Nephron (organoid): ENCODE measurements at regions not wholly inside any gene's neighbourhood (a gene's known extent, or its start where the extent isn't known, plus 50 kb on each side); places are given as distances from the start of the nearest gene placed in this dataset.

Source experiments
- H3K27ac Mint-ChIP-seq, 3 experiments: 2 replicates each; pipeline ENCODE4 v1.8.0; 2020; ENCODE audit warnings: mixed read lengths in 3 of 3, mild to moderate bottlenecking in 2 of 3, moderate library complexity in 1 of 3
- H3K27me3 Mint-ChIP-seq: 2 replicates; pipeline ENCODE4 v1.8.0; 2021; ENCODE audit warnings: low read depth, mild to moderate bottlenecking, moderate library complexity, mixed read lengths
- H3K36me3 Mint-ChIP-seq: 2 replicates; pipeline ENCODE4 v1.8.0; 2020; ENCODE audit warnings: low read depth, mixed read lengths
- H3K4me1 Mint-ChIP-seq: 2 replicates; pipeline ENCODE4 v1.8.0; 2020; ENCODE audit warnings: mixed read lengths
- H3K4me3 Mint-ChIP-seq, 3 experiments: 2 replicates each; pipeline ENCODE4 v1.8.0; 2020; ENCODE audit warnings: mild to moderate bottlenecking in 3 of 3, mixed read lengths in 3 of 3, moderate library complexity in 2 of 3
- H3K9me3 Mint-ChIP-seq: 2 replicates; pipeline ENCODE4 v1.8.0; 2020; ENCODE audit warnings: mixed read lengths
- CTCF ChIP-seq, 3 experiments: fragments of 200-600 bp; sonication (generic); IDR thresholded peaks; one replicate each; pipeline ENCODE4 v1.5.0; 2021; ENCODE audit warnings: antibody characterized with exemption in 3 of 3; ENCODE audit not compliant: unreplicated experiment in 3 of 3

DNA sequence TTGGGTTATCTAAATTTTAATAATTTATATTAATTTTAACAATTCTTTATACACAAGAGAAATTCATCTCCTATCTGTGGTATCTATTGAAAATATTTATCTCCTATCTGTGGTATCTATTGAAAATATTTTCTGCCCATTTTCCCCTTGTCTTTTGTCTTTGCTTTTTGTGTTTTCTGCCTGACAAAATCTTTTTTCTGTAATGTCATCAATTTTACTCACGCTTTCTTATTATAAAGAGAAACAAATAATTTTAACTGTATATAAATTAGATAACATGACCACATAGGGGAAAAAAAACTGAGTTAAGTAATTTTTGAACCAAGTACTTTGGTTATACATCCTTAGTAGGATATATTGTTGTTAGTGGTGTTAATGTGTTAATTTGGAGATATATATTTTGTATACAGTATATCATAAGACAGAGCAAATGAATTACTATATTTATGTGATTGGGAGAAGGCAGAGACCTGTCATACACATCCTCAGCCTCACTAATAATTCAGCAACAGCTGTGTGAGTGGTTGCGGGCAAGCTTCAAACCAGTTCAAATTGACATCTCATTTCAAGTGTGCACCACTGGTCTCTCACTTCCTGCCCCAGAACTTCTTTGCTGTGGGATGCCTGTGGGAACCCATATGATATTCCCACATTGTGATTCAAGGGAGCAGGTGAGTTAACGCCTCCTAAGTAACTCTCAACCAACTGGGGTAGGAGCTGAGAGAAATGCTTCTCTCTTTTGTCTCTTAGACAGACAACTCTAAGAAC, 292.4 kb downstream of the SP3 start:
- H3K27ac Mint-ChIP-seq: no peak overlapping the region

DNA sequence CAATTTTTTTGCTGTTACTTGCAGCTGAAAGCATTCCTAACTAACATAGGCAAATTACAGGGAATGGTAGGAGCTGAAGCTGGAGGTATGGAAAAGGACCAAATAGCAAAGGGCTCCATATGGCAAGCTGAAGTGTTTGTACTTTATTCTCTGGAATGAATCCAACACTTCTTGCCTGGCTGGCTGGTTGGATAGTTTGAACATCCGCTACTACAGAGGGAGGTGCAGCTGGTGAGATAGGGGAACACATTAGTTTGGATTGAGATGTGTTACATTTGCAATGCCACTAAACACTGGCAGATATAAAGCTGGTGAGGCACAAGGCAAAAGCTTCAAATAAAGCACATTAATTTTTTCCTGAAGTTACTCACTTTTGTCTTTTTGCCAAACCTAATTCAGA, 291.5 kb downstream of the SP3 start:
- Mint-ChIP-seq H3K27ac (no peak overlapping the region), H3K36me3 (no peaks in the 10 kb centered on the region), H3K4me3 (no peak overlapping the region), H3K9me3 (peaks cover 8% of the 10 kb centered on the region), H3K27me3 (no peaks in the 10 kb centered on the region), H3K4me1 (no peaks in the 10 kb centered on the region)
- TF ChIP-seq CTCF (IDR thresholded peaks at IDR 0.05; ENCODE audit: unreplicated experiment in 3 of 3): no peak

More for the DNA sequence above, 292.4 kb downstream of the SP3 start:
- TF ChIP-seq CTCF (IDR thresholded peaks at IDR 0.05; ENCODE audit: unreplicated experiment in 3 of 3): no peak
- H3K4me1 Mint-ChIP-seq: no peaks in the 10 kb centered on the region
- H3K36me3 Mint-ChIP-seq: no peaks in the 10 kb centered on the region
- no peak overlapping the region for H3K4me3 Mint-ChIP-seq
- peaks cover 8% of the 10 kb centered on the region for H3K9me3 Mint-ChIP-seq
- no peaks in the 10 kb centered on the region for H3K27me3 Mint-ChIP-seq

- no peaks in the 10 kb centered on the region for H3K36me3 Mint-ChIP-seq
- H3K4me1 Mint-ChIP-seq: no peaks in the 10 kb centered on the region
- no peak overlapping the region for H3K27ac Mint-ChIP-seq
- H3K27me3 Mint-ChIP-seq: no peaks in the 10 kb centered on the region
- H3K9me3 Mint-ChIP-seq: no peaks in the 10 kb centered on the region
- no peak overlapping the region for H3K4me3 Mint-ChIP-seq
- no peak for TF ChIP-seq CTCF (IDR thresholded peaks at IDR 0.05; ENCODE audit: unreplicated experiment in 3 of 3)
Measured at GRCh38 chr2:173676647-173677046, 288.5 kb downstream of the SP3 start.

GRCh38 chr2:173678186-173678585, 287.0 kb downstream of the SP3 start:
- H3K9me3 Mint-ChIP-seq: no peaks in the 10 kb centered on the region
- no peak for TF ChIP-seq CTCF (IDR thresholded peaks at IDR 0.05; ENCODE audit: unreplicated experiment in 3 of 3)
- no peaks in the 10 kb centered on the region for H3K4me1 Mint-ChIP-seq
- H3K4me3 Mint-ChIP-seq: no peak overlapping the region
- no peaks in the 10 kb centered on the region for H3K27me3 Mint-ChIP-seq
- no peak overlapping the region for H3K27ac Mint-ChIP-seq
- H3K36me3 Mint-ChIP-seq: no peaks in the 10 kb centered on the region

DNA sequence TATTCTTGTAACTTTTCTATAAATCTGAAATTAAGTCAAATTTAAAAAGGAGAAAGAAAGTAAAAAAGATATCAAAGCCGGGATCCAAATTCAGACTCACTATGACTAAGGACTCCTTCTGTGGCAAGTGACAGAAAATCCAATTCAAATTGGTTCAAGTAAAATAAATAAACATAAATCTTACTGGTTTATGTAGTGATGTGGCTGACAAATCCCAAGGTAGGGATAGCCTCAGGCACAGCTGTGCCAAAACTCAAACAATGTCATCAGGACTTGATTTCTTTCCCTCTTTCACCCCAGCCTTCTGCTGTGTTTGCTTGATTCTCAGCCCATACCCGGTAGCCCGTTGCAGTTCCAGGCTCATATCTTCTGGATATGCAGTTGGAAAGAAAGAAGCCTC, 284.6 kb downstream of the SP3 start:
- Mint-ChIP-seq H3K4me3 (no peak overlapping the region), H3K4me1 (no peaks in the 10 kb centered on the region), H3K27ac (no peak overlapping the region), H3K36me3 (no peaks in the 10 kb centered on the region), H3K9me3 (no peaks in the 10 kb centered on the region), H3K27me3 (peaks cover 4% of the 10 kb centered on the region)
- TF ChIP-seq CTCF (IDR thresholded peaks at IDR 0.05; ENCODE audit: unreplicated experiment in 3 of 3): no peak
